ENCODE measurements at regions not wholly inside any gene's neighbourhood (a gene's known extent, or its start where the extent isn't known, plus 50 kb on each side); places are given as distances from the start of the nearest gene placed in this dataset.
A peak's percentile ranks its signal among the peaks of the same experiment; 100 is the strongest.
"Not testable (repeated sequence)": the region's sequence is repeated elsewhere in the genome, so short reads cannot be mapped to it uniquely, and the experiment has no call there.

GRCh38 chr6:150456466-150456865 is 87.7 kb downstream of the IYD start:
- DNase-seq, result no peak

- no peak for DNase-seq
Observed at GRCh38 chr6:150456902-150457643, 88.3 kb downstream of the IYD start.

GRCh38 chr6:150458579-150458978 is 89.8 kb downstream of the IYD start:
- no peak for DNase-seq

GRCh38 chr6:150463852-150464251 is 95.0 kb downstream of the IYD start:
- DNase-seq, result no peak

- DNase-seq, result no peak
Observed at GRCh38 chr6:150464966-150465365, 96.2 kb downstream of the IYD start.

GRCh38 chr6:150465610-150466009 is 96.8 kb downstream of the IYD start:
- no peak for DNase-seq

GRCh38 chr6:150466196-150466595 is 97.4 kb downstream of the IYD start:
- no peak for DNase-seq

GRCh38 chr6:150470131-150470530 is 101.3 kb downstream of the IYD start:
- DNase-seq, result no peak

- no peak for DNase-seq
Observed at GRCh38 chr6:150470960-150471665, 102.3 kb downstream of the IYD start.

GRCh38 chr6:150478656-150479545 is 110.1 kb downstream of the IYD start:
- DNase-seq, result no peak

- no peak for DNase-seq
Observed at GRCh38 chr6:150482883-150483409, 114.1 kb downstream of the IYD start.

GRCh38 chr6:150485161-150485958 is 114.3 kb upstream of the PLEKHG1 start:
- no peak for DNase-seq

GRCh38 chr6:150486048-150486447 is 113.6 kb upstream of the PLEKHG1 start:
- DNase-seq, result no peak

GRCh38 chr6:150490586-150490985 is 109.1 kb upstream of the PLEKHG1 start:
- no peak for DNase-seq

- DNase-seq, result peak in 1 of 2 donors; percentile 23
Observed at GRCh38 chr6:150491131-150491810, 108.4 kb upstream of the PLEKHG1 start.

GRCh38 chr6:150491811-150492172 is 107.9 kb upstream of the PLEKHG1 start:
- no peak for DNase-seq

GRCh38 chr6:150492507-150492906 is 107.2 kb upstream of the PLEKHG1 start:
- no peak for DNase-seq

GRCh38 chr6:150492941-150493340 is 106.7 kb upstream of the PLEKHG1 start:
- DNase-seq, result no peak

- not testable (repeated sequence) for DNase-seq
Observed at GRCh38 chr6:150493552-150493951, 106.1 kb upstream of the PLEKHG1 start.

GRCh38 chr6:150494241-150494640 is 105.4 kb upstream of the PLEKHG1 start:
- no peak for DNase-seq

- DNase-seq, result no peak
Observed at GRCh38 chr6:150495126-150495525, 104.6 kb upstream of the PLEKHG1 start.

GRCh38 chr6:150496629-150497028 is 103.1 kb upstream of the PLEKHG1 start:
- DNase-seq, result no peak
